SH-SY5Y (cell line): ENCODE measurements at regions not wholly inside any gene's neighbourhood (a gene's known extent, or its start where the extent isn't known, plus 50 kb on each side); places are given as distances from the start of the nearest gene placed in this dataset.

Source experiments
- GATA2 ChIP-seq: IDR thresholded peaks from 2 replicates; pipeline ENCODE4 v1.6.1; 2011; ENCODE audit warnings: mild to moderate bottlenecking, low read depth, low read length
- GATA3 ChIP-seq: IDR thresholded peaks from 2 replicates; pipeline ENCODE4 v1.6.1; 2011; ENCODE audit warnings: low read depth, mild to moderate bottlenecking, low read length, moderate library complexity

- TF ChIP-seq GATA3 (no peak), GATA2 (no peak)
Measured at GRCh38 chr1:22284906-22285548, 142.1 kb upstream of the WNT4 start.
